Fibroblast of lung (primary cell): ENCODE measurements at regions not wholly inside any gene's neighbourhood (a gene's known extent, or its start where the extent isn't known, plus 50 kb on each side); places are given as distances from the start of the nearest gene placed in this dataset.

Experiments used
- CTCF ChIP-seq, 2 donors: IDR thresholded peaks in 1 of 2; conservative IDR thresholded peaks in 1 of 2; 1 replicate in 1 of 2; 2 replicates in 1 of 2; pipeline ENCODE4 v1.5.1; 2011 to 2012; ENCODE audit warnings: low read length in 2 of 2, control low read depth in 1 of 2, inconsistent platforms in 1 of 2, low read depth in 1 of 2, mild to moderate bottlenecking in 1 of 2
- EZH2 ChIP-seq: IDR thresholded peaks from 2 replicates; pipeline ENCODE4 v1.5.1; 2012; ENCODE audit warnings: low read length, control low read depth, mild to moderate bottlenecking; ENCODE audit errors: missing control alignments

- TF ChIP-seq CTCF (conservative IDR thresholded peaks at IDR 0.05 in 1 of 2, IDR thresholded peaks at IDR 0.05 in 1 of 2; ENCODE audit: low read depth in 1 of 2, low read length in 2 of 2) (peak; percentile 18 to 36), EZH2 (no peak)
These were observed 110.2 kb upstream of the TRIB2 start for GRCh38 chr2:12606472-12607000.
